SK-N-SH (cell line): ENCODE measurements at regions not wholly inside any gene's neighbourhood (a gene's known extent, or its start where the extent isn't known, plus 50 kb on each side); places are given as distances from the start of the nearest gene placed in this dataset.

Experiments used
- EZH2phosphoT487 ChIP-seq: fragments of 200-600 bp; sonication (generic); IDR thresholded peaks from 2 replicates; pipeline ENCODE4 v1.6.1; 2017; ENCODE audit warnings: low read depth, mixed run types, mild to moderate bottlenecking, antibody characterized with exemption, moderate library complexity, borderline replicate concordance
- RFX5 ChIP-seq: IDR thresholded peaks from 2 replicates; pipeline ENCODE4 v1.6.1; 2012; ENCODE audit warnings: mild to moderate bottlenecking, improper control_type of control experiment, low read length
- YY1 ChIP-seq: IDR thresholded peaks from 2 replicates; pipeline ENCODE4 v1.4.0; 2012; ENCODE audit warnings: low read depth, mild to moderate bottlenecking
- TF ChIP-seq, protein P1 (sequence below): IDR thresholded peaks from 2 replicates; pipeline ENCODE4 v1.4.0; 2012; ENCODE audit warnings: low read depth, borderline replicate concordance
- TF ChIP-seq, protein P2 (sequence below): fragments of 200-600 bp; sonication (generic); IDR thresholded peaks from 2 replicates; pipeline ENCODE4 v1.6.1; 2017; ENCODE audit warnings: antibody characterized with exemption, mild to moderate bottlenecking, moderate library complexity

DNA sequence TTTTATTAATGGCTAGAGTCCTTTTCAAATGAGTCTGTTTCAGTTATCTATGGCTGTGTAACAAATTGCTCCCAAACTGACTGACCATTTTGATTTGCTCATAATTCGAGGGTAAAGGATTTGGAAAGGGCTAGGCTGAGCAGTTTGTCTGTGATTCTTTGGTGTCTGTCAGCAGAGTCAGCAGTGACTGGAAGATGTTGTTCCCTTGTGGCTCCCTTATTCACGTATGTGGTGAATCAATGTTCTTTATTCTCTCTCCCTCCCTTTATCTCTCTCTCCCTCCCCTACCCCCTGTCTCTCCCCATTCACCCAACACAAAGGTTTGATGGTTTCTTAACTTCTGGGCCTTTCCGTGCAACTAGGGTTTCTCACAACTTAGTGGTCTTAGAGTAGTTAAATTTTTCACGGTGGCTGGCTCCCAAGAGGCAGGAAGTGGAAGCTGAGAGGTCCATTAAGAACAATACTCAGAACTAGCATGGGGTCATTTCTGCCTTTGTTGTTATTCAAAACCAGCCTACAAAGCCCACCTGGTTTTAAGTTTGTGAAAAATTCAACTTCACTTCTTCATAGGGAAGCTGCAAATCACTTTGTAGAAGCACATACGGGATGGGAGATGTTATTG, 772.5 kb upstream of the SLITRK1 start:
- TF ChIP-seq YY1 (no peak), EZH2phosphoT487 (no peak), RFX5 (no peak)
- TF ChIP-seq, protein P1, sequence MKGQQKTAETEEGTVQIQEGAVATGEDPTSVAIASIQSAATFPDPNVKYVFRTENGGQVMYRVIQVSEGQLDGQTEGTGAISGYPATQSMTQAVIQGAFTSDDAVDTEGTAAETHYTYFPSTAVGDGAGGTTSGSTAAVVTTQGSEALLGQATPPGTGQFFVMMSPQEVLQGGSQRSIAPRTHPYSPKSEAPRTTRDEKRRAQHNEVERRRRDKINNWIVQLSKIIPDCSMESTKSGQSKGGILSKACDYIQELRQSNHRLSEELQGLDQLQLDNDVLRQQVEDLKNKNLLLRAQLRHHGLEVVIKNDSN, result no peak
- TF ChIP-seq, protein P2, sequence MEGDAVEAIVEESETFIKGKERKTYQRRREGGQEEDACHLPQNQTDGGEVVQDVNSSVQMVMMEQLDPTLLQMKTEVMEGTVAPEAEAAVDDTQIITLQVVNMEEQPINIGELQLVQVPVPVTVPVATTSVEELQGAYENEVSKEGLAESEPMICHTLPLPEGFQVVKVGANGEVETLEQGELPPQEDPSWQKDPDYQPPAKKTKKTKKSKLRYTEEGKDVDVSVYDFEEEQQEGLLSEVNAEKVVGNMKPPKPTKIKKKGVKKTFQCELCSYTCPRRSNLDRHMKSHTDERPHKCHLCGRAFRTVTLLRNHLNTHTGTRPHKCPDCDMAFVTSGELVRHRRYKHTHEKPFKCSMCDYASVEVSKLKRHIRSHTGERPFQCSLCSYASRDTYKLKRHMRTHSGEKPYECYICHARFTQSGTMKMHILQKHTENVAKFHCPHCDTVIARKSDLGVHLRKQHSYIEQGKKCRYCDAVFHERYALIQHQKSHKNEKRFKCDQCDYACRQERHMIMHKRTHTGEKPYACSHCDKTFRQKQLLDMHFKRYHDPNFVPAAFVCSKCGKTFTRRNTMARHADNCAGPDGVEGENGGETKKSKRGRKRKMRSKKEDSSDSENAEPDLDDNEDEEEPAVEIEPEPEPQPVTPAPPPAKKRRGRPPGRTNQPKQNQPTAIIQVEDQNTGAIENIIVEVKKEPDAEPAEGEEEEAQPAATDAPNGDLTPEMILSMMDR, result no peak
